ENCODE measurements at regions not wholly inside any gene's neighbourhood (a gene's known extent, or its start where the extent isn't known, plus 50 kb on each side); places are given as distances from the start of the nearest gene placed in this dataset.

DNA sequence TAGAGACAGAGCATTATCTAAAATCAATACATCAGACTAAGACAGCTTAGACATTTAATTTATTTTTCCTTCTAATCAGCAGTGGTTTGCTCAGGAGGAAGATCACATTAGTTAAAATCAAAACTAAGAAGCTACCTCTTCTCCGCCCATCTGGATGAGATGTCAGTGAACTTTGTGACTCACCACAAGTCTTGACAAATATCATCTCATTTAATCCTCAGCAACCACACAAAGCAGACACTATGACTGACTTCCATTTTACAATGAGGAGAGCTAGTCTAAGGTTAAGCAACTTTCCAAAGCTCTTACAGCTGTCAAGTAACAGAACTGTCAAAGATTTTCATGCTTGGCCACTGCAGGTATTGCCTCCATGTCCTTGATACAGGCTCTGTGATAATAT lies 289.5 kb downstream of the DEPDC1B start:
- H3K36me3 Mint-ChIP-seq (ENCODE audit: low read depth) = no peaks in the 10 kb centered on the region
- H3K9me3 Mint-ChIP-seq (ENCODE audit: insufficient read depth) = no peaks in the 10 kb centered on the region
- H3K27me3 Mint-ChIP-seq (ENCODE audit: low read depth) = no peaks in the 10 kb centered on the region
- no peak for DNase-seq
- ATAC-seq = no peak
- ChIA-PET CTCF (no interaction called here), POLR2A (no interaction called here)
- no peaks in the 10 kb centered on the region for H3K4me1 Mint-ChIP-seq (ENCODE audit: low read depth)
- H3K4me3 Mint-ChIP-seq = no peak overlapping the region
- no peak overlapping the region for H3K27ac Mint-ChIP-seq

DNA sequence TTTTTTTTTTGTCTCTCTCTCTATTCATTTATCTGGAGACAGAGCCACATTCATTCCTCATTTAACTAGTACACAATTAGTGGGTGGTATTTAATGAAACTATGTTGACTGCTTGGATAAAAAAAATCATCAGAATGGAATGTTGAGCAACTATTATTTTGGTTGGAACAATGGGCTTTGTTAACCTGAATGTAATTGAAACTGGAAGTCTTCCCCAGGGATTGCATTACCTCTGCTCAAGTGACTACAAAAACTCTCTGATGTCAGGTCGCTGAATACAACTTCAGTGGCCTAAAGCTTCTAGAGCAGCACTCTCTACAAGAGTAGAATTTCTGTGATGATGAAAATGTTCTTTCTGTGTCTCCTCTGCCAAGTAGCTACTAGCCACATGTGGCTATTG lies 295.8 kb downstream of the DEPDC1B start:
- Mint-ChIP-seq H3K36me3 (ENCODE audit: low read depth) (no peaks in the 10 kb centered on the region), H3K27me3 (ENCODE audit: low read depth) (no peaks in the 10 kb centered on the region), H3K4me1 (ENCODE audit: low read depth) (no peaks in the 10 kb centered on the region), H3K4me3 (no peak overlapping the region), H3K27ac (no peak overlapping the region), H3K9me3 (ENCODE audit: insufficient read depth) (no peaks in the 10 kb centered on the region)
- CTCF ChIA-PET = no interaction called here
- ATAC-seq (no peak), DNase-seq (no peak)
- POLR2A ChIA-PET = no interaction called here

- CTCF ChIA-PET = no interaction called here
- POLR2A ChIA-PET = no interaction called here
- Mint-ChIP-seq H3K36me3 (ENCODE audit: low read depth) (no peaks in the 10 kb centered on the region), H3K27ac (no peak overlapping the region), H3K27me3 (ENCODE audit: low read depth) (no peaks in the 10 kb centered on the region), H3K4me1 (ENCODE audit: low read depth) (no peaks in the 10 kb centered on the region), H3K9me3 (ENCODE audit: insufficient read depth) (no peaks in the 10 kb centered on the region), H3K4me3 (no peak overlapping the region)
- ATAC-seq (no peak), DNase-seq (no peak)
These were observed 296.5 kb downstream of the DEPDC1B start for GRCh38 chr5:60403343-60404006.

GRCh38 chr5:60402161-60402785 lies 297.7 kb downstream of the DEPDC1B start:
- H3K4me3 Mint-ChIP-seq = no peak overlapping the region
- CTCF ChIA-PET = no interaction called here
- no peaks in the 10 kb centered on the region for H3K9me3 Mint-ChIP-seq (ENCODE audit: insufficient read depth)

GRCh38 chr5:60401526-60401925 lies 298.4 kb downstream of the DEPDC1B start:
- Mint-ChIP-seq H3K4me1 (ENCODE audit: low read depth) (no peaks in the 10 kb centered on the region), H3K4me3 (no peak overlapping the region), H3K36me3 (ENCODE audit: low read depth) (no peaks in the 10 kb centered on the region), H3K9me3 (ENCODE audit: insufficient read depth) (no peaks in the 10 kb centered on the region), H3K27me3 (ENCODE audit: low read depth) (no peaks in the 10 kb centered on the region), H3K27ac (no peak overlapping the region)
- DNase-seq (no peak), ATAC-seq (no peak)
- POLR2A ChIA-PET = no interaction called here
- CTCF ChIA-PET = no interaction called here

More at GRCh38 chr5:60402161-60402785, 297.7 kb downstream of the DEPDC1B start:
- Mint-ChIP-seq H3K27me3 (ENCODE audit: low read depth) (no peaks in the 10 kb centered on the region), H3K4me1 (ENCODE audit: low read depth) (no peaks in the 10 kb centered on the region), H3K27ac (no peak overlapping the region), H3K36me3 (ENCODE audit: low read depth) (no peaks in the 10 kb centered on the region)
- ATAC-seq (no peak), DNase-seq (no peak)
- POLR2A ChIA-PET = no interaction called here

DNA sequence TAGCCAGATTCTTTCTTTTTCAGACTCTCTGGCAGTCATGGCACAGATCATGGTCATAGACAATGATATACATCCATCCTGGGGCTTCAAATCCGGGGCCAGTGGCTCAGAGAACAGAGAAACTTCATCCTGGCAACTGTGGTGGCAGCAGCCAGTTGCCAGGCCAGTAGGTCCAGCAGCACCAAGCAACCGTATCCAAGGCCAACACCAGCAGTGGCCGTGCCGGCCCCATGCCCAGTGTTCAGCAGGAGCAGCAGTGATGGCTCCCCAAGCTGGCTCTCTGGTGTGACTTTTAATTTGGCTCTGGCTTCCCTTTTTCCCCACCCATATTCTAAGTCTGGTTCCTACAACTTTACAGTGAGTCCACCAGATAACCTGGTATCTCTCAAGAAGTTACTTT lies 300.5 kb downstream of the DEPDC1B start:
- ChIA-PET CTCF (no interaction called here), POLR2A (no interaction called here)
- Mint-ChIP-seq H3K9me3 (ENCODE audit: insufficient read depth) (no peaks in the 10 kb centered on the region), H3K4me1 (ENCODE audit: low read depth) (no peaks in the 10 kb centered on the region), H3K4me3 (no peak overlapping the region), H3K36me3 (ENCODE audit: low read depth) (no peaks in the 10 kb centered on the region), H3K27ac (no peak overlapping the region), H3K27me3 (ENCODE audit: low read depth) (no peaks in the 10 kb centered on the region)
- ATAC-seq (no peak), DNase-seq (no peak)

- ChIA-PET CTCF (no interaction called here), POLR2A (no interaction called here)
- H3K4me1 Mint-ChIP-seq (ENCODE audit: low read depth) = no peaks in the 10 kb centered on the region
- no peak overlapping the region for H3K4me3 Mint-ChIP-seq
- no peak overlapping the region for H3K27ac Mint-ChIP-seq
- no peak for ATAC-seq
- no peak for DNase-seq
- no peaks in the 10 kb centered on the region for H3K9me3 Mint-ChIP-seq (ENCODE audit: insufficient read depth)
- H3K36me3 Mint-ChIP-seq (ENCODE audit: low read depth) = no peaks in the 10 kb centered on the region
- H3K27me3 Mint-ChIP-seq (ENCODE audit: low read depth) = no peaks in the 10 kb centered on the region
These were observed 304.1 kb downstream of the DEPDC1B start for GRCh38 chr5:60395712-60396329.

- H3K4me3 Mint-ChIP-seq = no peak overlapping the region
- no peaks in the 10 kb centered on the region for H3K9me3 Mint-ChIP-seq (ENCODE audit: insufficient read depth)
- H3K4me1 Mint-ChIP-seq (ENCODE audit: low read depth) = no peaks in the 10 kb centered on the region
- no peaks in the 10 kb centered on the region for H3K27me3 Mint-ChIP-seq (ENCODE audit: low read depth)
- no peaks in the 10 kb centered on the region for H3K36me3 Mint-ChIP-seq (ENCODE audit: low read depth)
- H3K27ac Mint-ChIP-seq = no peak overlapping the region
- ATAC-seq (no peak), DNase-seq (no peak)
- CTCF ChIA-PET = no interaction called here
- POLR2A ChIA-PET = no interaction called here
These were observed 312.9 kb downstream of the DEPDC1B start for GRCh38 chr5:60387051-60387440.

- Mint-ChIP-seq H3K27ac (no peak overlapping the region), H3K4me3 (no peak overlapping the region), H3K4me1 (ENCODE audit: low read depth) (no peaks in the 10 kb centered on the region), H3K9me3 (ENCODE audit: insufficient read depth) (no peaks in the 10 kb centered on the region), H3K36me3 (ENCODE audit: low read depth) (no peaks in the 10 kb centered on the region), H3K27me3 (ENCODE audit: low read depth) (no peaks in the 10 kb centered on the region)
- ATAC-seq = no peak
- ChIA-PET POLR2A (no interaction called here), CTCF (no interaction called here)
- DNase-seq = no peak
These were observed 313.4 kb downstream of the DEPDC1B start for GRCh38 chr5:60386436-60387050.

GRCh38 chr5:60382716-60383115 lies 317.2 kb downstream of the DEPDC1B start:
- no peak for ATAC-seq
- Mint-ChIP-seq H3K36me3 (ENCODE audit: low read depth) (no peaks in the 10 kb centered on the region), H3K4me1 (ENCODE audit: low read depth) (no peaks in the 10 kb centered on the region), H3K9me3 (ENCODE audit: insufficient read depth) (no peaks in the 10 kb centered on the region), H3K27ac (no peak overlapping the region), H3K4me3 (no peak overlapping the region), H3K27me3 (ENCODE audit: low read depth) (no peaks in the 10 kb centered on the region)
- CTCF ChIA-PET = interaction anchor here (1.2 kb wide), 1 partner anchor 8 kb away, joined by 3 read pairs; no protein-coding TSS in a partner anchor
- POLR2A ChIA-PET = no interaction called here
- DNase-seq = no peak

DNA sequence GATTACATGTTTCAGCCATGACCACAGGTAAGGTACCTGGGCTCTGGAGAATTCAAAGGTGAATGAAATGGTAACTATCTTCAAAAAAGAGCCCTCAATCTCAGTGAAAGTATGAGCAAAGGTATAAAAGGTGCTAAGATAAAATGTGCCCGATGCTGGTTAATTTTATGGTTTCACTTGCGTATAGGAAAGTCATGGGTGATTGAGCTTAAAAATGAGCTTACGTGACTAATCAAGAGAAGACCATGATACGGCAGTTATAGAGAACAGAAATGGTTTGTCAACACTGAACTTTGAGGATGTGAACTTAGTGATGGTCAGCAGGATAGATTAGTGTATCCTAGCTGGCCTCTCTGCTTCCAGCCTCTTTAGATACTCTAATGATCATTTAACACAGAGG lies 320.1 kb downstream of the DEPDC1B start:
- DNase-seq (no peak), ATAC-seq (no peak)
- no peaks in the 10 kb centered on the region for H3K27me3 Mint-ChIP-seq (ENCODE audit: low read depth)
- H3K9me3 Mint-ChIP-seq (ENCODE audit: insufficient read depth) = no peaks in the 10 kb centered on the region
- ChIA-PET POLR2A (no interaction called here), CTCF (no interaction called here)
- no peak overlapping the region for H3K27ac Mint-ChIP-seq
- no peaks in the 10 kb centered on the region for H3K36me3 Mint-ChIP-seq (ENCODE audit: low read depth)
- H3K4me1 Mint-ChIP-seq (ENCODE audit: low read depth) = no peaks in the 10 kb centered on the region
- H3K4me3 Mint-ChIP-seq = no peak overlapping the region

GRCh38 chr5:60377826-60378225 lies 322.1 kb downstream of the DEPDC1B start:
- Mint-ChIP-seq H3K36me3 (ENCODE audit: low read depth) (no peaks in the 10 kb centered on the region), H3K27me3 (ENCODE audit: low read depth) (no peaks in the 10 kb centered on the region), H3K9me3 (ENCODE audit: insufficient read depth) (no peaks in the 10 kb centered on the region), H3K4me3 (no peak overlapping the region), H3K27ac (no peak overlapping the region), H3K4me1 (ENCODE audit: low read depth) (no peaks in the 10 kb centered on the region)
- ATAC-seq (no peak), DNase-seq (no peak)
- POLR2A ChIA-PET = no interaction called here
- CTCF ChIA-PET = no interaction called here
